ENCODE measurements at regions not wholly inside any gene's neighbourhood (a gene's known extent, or its start where the extent isn't known, plus 50 kb on each side); places are given as distances from the start of the nearest gene placed in this dataset.
A peak's percentile ranks its signal among the peaks of the same experiment; 100 is the strongest.

GRCh38 chr4:119683518-119683917 lies 54.9 kb upstream of the PDE5A start:
- Histone ChIP-seq H3K4me3 (replicated peaks in 1 of 4; ENCODE audit: control extremely low read depth in 1 of 4, insufficient read depth in 1 of 4, low read depth in 3 of 4, low read length in 4 of 4) (no peak overlapping the region), H3K9ac (ENCODE audit: insufficient read depth, low read length) (no peak overlapping the region), H4K20me1 (ENCODE audit: control insufficient read depth, extremely low read depth, insufficient read depth, low read length) (no peaks in the 10 kb centered on the region), H3K9me3 (ENCODE audit: control insufficient read depth, insufficient read depth, low read depth, low read length) (no peaks in the 10 kb centered on the region), H3K27me3 (ENCODE audit: control insufficient read depth, insufficient read depth, low read length) (no peaks in the 10 kb centered on the region), H3K79me2 (ENCODE audit: control insufficient read depth, insufficient read depth, low read length) (no peaks in the 10 kb centered on the region), H3K27ac (ENCODE audit: insufficient read depth, low read length) (no peak overlapping the region), H3K4me2 (ENCODE audit: extremely low read depth, insufficient read depth, low read length) (peak overlapping the region; percentile 15), H3K4me1 (ENCODE audit: control insufficient read depth, extremely low read depth, insufficient read depth, low read length) (peaks cover 5% of the 10 kb centered on the region), H3K36me3 (ENCODE audit: control insufficient read depth, insufficient read depth, low read length) (no peaks in the 10 kb centered on the region), H2AFZ (ENCODE audit: low read length) (no peak overlapping the region)
- DNase-seq (ENCODE audit: low read depth in 2 of 2), result peak; percentile 83 to 87
- TF ChIP-seq EZH2 (IDR thresholded peaks at IDR 0.05; ENCODE audit: low read length, missing control alignments), result no peak
- no peak for TF ChIP-seq CTCF (conservative IDR thresholded peaks at IDR 0.05 in 1 of 2, IDR thresholded peaks at IDR 0.05 in 1 of 2; ENCODE audit: low read depth in 1 of 2, low read length in 2 of 2)

DNA sequence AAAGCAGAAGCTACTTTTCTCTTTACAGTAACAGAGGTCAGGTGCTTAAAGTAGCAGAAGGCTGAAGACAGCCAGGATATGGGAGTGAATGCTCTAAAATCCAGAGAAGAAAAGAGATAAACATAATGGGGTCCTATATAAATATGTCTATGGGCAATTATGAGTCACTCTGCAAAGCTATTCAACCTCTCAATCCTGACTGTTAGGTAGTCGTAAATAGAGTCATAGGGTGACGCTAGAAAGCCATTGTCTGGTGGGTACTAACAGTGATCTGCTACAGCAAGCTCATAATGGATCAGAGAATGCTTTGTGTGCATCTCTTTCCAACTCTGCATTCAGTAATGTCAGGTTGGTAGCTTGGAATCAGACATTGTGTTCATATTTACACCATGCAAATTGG lies 53.5 kb upstream of the PDE5A start:
- Histone ChIP-seq H2AFZ (ENCODE audit: low read length) (no peak overlapping the region), H3K27me3 (ENCODE audit: control insufficient read depth, insufficient read depth, low read length) (no peaks in the 10 kb centered on the region), H3K4me2 (ENCODE audit: extremely low read depth, insufficient read depth, low read length) (no peak overlapping the region), H3K27ac (ENCODE audit: insufficient read depth, low read length) (no peak overlapping the region), H3K9ac (ENCODE audit: insufficient read depth, low read length) (no peak overlapping the region), H3K4me1 (ENCODE audit: control insufficient read depth, extremely low read depth, insufficient read depth, low read length) (peaks cover 5% of the 10 kb centered on the region), H4K20me1 (ENCODE audit: control insufficient read depth, extremely low read depth, insufficient read depth, low read length) (no peaks in the 10 kb centered on the region), H3K4me3 (replicated peaks in 1 of 4; ENCODE audit: control extremely low read depth in 1 of 4, insufficient read depth in 1 of 4, low read depth in 3 of 4, low read length in 4 of 4) (no peak overlapping the region), H3K79me2 (ENCODE audit: control insufficient read depth, insufficient read depth, low read length) (no peaks in the 10 kb centered on the region), H3K36me3 (ENCODE audit: control insufficient read depth, insufficient read depth, low read length) (no peaks in the 10 kb centered on the region), H3K9me3 (ENCODE audit: control insufficient read depth, insufficient read depth, low read depth, low read length) (no peaks in the 10 kb centered on the region)
- peak in 1 of 2 donors; percentile 39 for DNase-seq (ENCODE audit: low read depth in 2 of 2)
- no peak for TF ChIP-seq EZH2 (IDR thresholded peaks at IDR 0.05; ENCODE audit: low read length, missing control alignments)

DNA sequence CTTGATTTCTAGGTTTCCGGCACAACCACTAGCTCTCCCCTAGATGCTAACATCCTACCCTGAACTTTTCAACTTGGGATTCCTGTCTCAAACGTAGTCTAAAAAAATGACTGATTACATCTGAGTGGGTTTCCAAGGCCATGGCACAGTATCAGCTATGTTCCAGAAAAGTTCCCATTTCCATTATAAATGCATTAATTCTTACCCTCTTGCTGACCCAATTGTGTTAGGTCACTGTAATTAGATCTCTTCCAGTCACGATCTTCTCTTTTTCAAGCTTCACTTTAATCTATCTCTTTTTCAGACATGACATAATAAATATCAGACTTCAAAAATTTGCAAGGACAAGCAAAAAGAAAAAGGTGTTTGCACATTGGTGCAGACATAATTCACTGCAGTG lies 50.6 kb upstream of the PDE5A start:
- no peak overlapping the region for H3K4me2 ChIP-seq (ENCODE audit: extremely low read depth, insufficient read depth, low read length)

More for the DNA sequence above, 50.6 kb upstream of the PDE5A start:
- Histone ChIP-seq H3K4me3 (replicated peaks in 1 of 4; ENCODE audit: control extremely low read depth in 1 of 4, insufficient read depth in 1 of 4, low read depth in 3 of 4, low read length in 4 of 4) (peak overlapping the region in 1 of 4 experiments; percentile 26), H3K4me1 (ENCODE audit: control insufficient read depth, extremely low read depth, insufficient read depth, low read length) (peaks cover 3% of the 10 kb centered on the region), H3K27ac (ENCODE audit: insufficient read depth, low read length) (no peak overlapping the region), H3K9me3 (ENCODE audit: control insufficient read depth, insufficient read depth, low read depth, low read length) (no peaks in the 10 kb centered on the region), H3K9ac (ENCODE audit: insufficient read depth, low read length) (no peak overlapping the region), H3K79me2 (ENCODE audit: control insufficient read depth, insufficient read depth, low read length) (no peaks in the 10 kb centered on the region), H2AFZ (ENCODE audit: low read length) (no peak overlapping the region), H3K27me3 (ENCODE audit: control insufficient read depth, insufficient read depth, low read length) (no peaks in the 10 kb centered on the region), H4K20me1 (ENCODE audit: control insufficient read depth, extremely low read depth, insufficient read depth, low read length) (no peaks in the 10 kb centered on the region), H3K36me3 (ENCODE audit: control insufficient read depth, insufficient read depth, low read length) (no peaks in the 10 kb centered on the region)
- TF ChIP-seq EZH2 (IDR thresholded peaks at IDR 0.05; ENCODE audit: low read length, missing control alignments) (no peak), CTCF (conservative IDR thresholded peaks at IDR 0.05 in 1 of 2, IDR thresholded peaks at IDR 0.05 in 1 of 2; ENCODE audit: low read depth in 1 of 2, low read length in 2 of 2) (no peak)
- peak; percentile 84 to 85 for DNase-seq (ENCODE audit: low read depth in 2 of 2)

Data from fibroblast of lung (primary cell).